ENCODE measurements at regions not wholly inside any gene's neighbourhood (a gene's known extent, or its start where the extent isn't known, plus 50 kb on each side); places are given as distances from the start of the nearest gene placed in this dataset.

DNA sequence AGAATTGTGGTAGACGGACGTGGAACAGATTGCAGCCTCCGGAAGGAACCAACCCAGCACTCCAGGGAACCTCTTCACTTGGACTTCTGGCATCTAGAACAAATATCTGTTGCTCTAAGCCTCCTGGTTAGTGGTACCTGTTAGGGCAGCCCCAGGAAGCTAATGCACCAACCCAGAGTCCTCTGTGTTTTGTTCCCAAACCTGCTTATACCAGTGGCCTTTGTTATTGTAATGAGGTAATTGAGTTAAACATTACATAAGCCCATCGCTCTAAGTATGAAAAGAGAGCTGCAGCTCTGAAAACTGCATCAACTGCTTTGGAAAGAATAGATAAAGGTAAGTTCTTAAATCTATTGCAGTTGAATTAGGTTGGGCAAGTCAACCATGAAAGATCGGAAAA, 516.7 kb downstream of the NPHP4 start:
- no peak for TF ChIP-seq TAF1 (IDR thresholded peaks at IDR 0.05; ENCODE audit: borderline replicate concordance, insufficient read depth, low read length)
- no peak for TF ChIP-seq REST (IDR thresholded peaks at IDR 0.05; ENCODE audit: insufficient read depth in 1 of 2, low read depth in 2 of 2, low read length in 2 of 2)

Data from PFSK-1 (cell line).